ENCODE measurements at regions not wholly inside any gene's neighbourhood (a gene's known extent, or its start where the extent isn't known, plus 50 kb on each side); places are given as distances from the start of the nearest gene placed in this dataset.

- peaks cover 5% of the 10 kb centered on the region for H3K36me3 Mint-ChIP-seq (ENCODE audit: insufficient read depth, unreplicated experiment)
- intact Hi-C loops (cut with micrococcal nuclease; ENCODE audit: unreplicated experiment): loop anchor here (5.0 kb wide), 1 partner anchor 46 kb away; no protein-coding TSS in a partner anchor
- H3K27me3 Mint-ChIP-seq (ENCODE audit: unreplicated experiment): no peaks in the 10 kb centered on the region
- H3K4me3 Mint-ChIP-seq (ENCODE audit: low read depth, unreplicated experiment): peak overlapping the region; percentile 21
- DNase-seq: no peak
- peaks cover 20% of the 10 kb centered on the region for H3K4me1 Mint-ChIP-seq (ENCODE audit: low read depth, unreplicated experiment)
- no peak overlapping the region for H3K27ac Mint-ChIP-seq (ENCODE audit: unreplicated experiment)
- BruUV-seq (replicated peaks): no TSS peak
- TF ChIP-seq, protein P1, sequence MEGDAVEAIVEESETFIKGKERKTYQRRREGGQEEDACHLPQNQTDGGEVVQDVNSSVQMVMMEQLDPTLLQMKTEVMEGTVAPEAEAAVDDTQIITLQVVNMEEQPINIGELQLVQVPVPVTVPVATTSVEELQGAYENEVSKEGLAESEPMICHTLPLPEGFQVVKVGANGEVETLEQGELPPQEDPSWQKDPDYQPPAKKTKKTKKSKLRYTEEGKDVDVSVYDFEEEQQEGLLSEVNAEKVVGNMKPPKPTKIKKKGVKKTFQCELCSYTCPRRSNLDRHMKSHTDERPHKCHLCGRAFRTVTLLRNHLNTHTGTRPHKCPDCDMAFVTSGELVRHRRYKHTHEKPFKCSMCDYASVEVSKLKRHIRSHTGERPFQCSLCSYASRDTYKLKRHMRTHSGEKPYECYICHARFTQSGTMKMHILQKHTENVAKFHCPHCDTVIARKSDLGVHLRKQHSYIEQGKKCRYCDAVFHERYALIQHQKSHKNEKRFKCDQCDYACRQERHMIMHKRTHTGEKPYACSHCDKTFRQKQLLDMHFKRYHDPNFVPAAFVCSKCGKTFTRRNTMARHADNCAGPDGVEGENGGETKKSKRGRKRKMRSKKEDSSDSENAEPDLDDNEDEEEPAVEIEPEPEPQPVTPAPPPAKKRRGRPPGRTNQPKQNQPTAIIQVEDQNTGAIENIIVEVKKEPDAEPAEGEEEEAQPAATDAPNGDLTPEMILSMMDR (IDR thresholded peaks at IDR 0.05; ENCODE audit: unreplicated experiment): no peak
- CTCF ChIA-PET: no interaction called here
- no peaks in the 10 kb centered on the region for H3K9me3 Mint-ChIP-seq (ENCODE audit: low read depth, unreplicated experiment)
Observed at GRCh38 chr4:30901461-30902451, 181.6 kb downstream of the PCDH7 start.

DNA sequence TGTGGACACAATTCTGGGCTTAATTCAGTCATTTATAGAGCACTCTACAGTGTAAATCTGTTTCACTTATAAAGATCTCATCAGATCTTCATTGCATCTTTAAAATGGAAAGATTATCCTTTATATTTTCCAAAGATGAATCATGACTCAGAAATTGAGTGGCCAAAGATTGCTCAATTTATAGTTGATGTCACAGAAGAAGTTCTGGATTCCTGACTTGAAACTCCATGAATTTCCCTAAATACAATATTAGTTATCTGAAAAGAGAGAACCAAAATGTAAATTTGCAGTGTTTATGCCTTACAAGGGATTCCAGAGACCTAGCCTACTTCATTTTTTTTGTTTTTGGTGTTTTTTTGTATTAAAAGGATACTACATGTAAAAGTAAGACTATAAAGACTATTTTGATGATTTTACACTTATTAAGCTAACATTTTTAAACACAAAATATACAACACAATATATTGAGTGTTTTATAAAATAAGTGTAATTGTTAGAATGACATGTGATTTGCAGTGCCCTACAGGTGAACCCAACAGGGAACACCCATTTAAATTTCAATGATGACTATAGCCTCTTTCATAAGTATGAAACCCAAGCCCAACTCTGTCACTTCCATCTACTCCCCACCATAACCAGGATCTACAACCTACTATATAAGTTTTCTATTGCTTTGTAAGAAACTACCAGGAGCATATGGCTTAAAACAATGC, 183.5 kb downstream of the PCDH7 start:
- peaks cover 20% of the 10 kb centered on the region for H3K4me1 Mint-ChIP-seq (ENCODE audit: low read depth, unreplicated experiment)
- BruUV-seq (replicated peaks): no TSS peak
- H3K27ac Mint-ChIP-seq (ENCODE audit: unreplicated experiment): peak overlapping the region; percentile 81
- TF ChIP-seq, protein P1 (IDR thresholded peaks at IDR 0.05; ENCODE audit: unreplicated experiment): no peak
- peaks cover 5% of the 10 kb centered on the region for H3K36me3 Mint-ChIP-seq (ENCODE audit: insufficient read depth, unreplicated experiment)
- H3K27me3 Mint-ChIP-seq (ENCODE audit: unreplicated experiment): no peaks in the 10 kb centered on the region
- CTCF ChIA-PET: no interaction called here
- intact Hi-C loops (cut with micrococcal nuclease; ENCODE audit: unreplicated experiment): loop anchor here (5.0 kb wide), 1 partner anchor 44 kb away; no protein-coding TSS in a partner anchor
- no peak overlapping the region for H3K4me3 Mint-ChIP-seq (ENCODE audit: low read depth, unreplicated experiment)
- no peak for DNase-seq
- H3K9me3 Mint-ChIP-seq (ENCODE audit: low read depth, unreplicated experiment): no peaks in the 10 kb centered on the region

- Mint-ChIP-seq H3K9me3 (ENCODE audit: low read depth, unreplicated experiment) (no peaks in the 10 kb centered on the region), H3K4me3 (ENCODE audit: low read depth, unreplicated experiment) (peak overlapping the region; percentile 48), H3K36me3 (ENCODE audit: insufficient read depth, unreplicated experiment) (peaks cover 5% of the 10 kb centered on the region), H3K27me3 (ENCODE audit: unreplicated experiment) (no peaks in the 10 kb centered on the region), H3K27ac (ENCODE audit: unreplicated experiment) (peak overlapping the region; percentile 81), H3K4me1 (ENCODE audit: low read depth, unreplicated experiment) (peaks cover 20% of the 10 kb centered on the region)
- no peak for DNase-seq
- CTCF ChIA-PET: interaction anchor here (0.5 kb wide), 1 partner anchor 55 kb away, joined by 3 read pairs; no protein-coding TSS in a partner anchor
- TF ChIP-seq, protein P1 (IDR thresholded peaks at IDR 0.05; ENCODE audit: unreplicated experiment): no peak
- intact Hi-C loops (cut with micrococcal nuclease; ENCODE audit: unreplicated experiment): loop anchor here (5.0 kb wide), 1 partner anchor 43 kb away; no protein-coding TSS in a partner anchor
- no TSS peak for BruUV-seq (replicated peaks)
Observed at GRCh38 chr4:30904215-30904555, 184.0 kb downstream of the PCDH7 start.

DNA sequence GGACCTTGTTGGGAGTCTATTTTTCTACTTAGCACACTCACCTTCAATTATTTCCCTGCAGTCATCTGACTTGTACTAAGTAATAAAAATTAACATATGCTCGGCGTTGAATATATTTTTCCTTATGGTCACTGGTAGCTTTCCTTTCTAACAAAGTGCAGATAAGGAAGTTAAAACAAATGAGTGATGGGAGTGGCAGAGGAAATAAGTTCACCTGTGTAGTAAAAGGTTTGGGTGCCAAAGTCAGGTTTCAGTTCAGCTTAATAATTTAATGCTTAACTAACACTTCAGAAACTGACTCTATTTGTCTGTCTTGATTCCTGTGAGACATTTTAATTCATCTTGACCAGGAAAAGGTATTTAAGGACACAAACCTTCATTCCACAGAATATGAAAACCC, 184.4 kb downstream of the PCDH7 start:
- no peak for DNase-seq
- Mint-ChIP-seq H3K9me3 (ENCODE audit: low read depth, unreplicated experiment) (no peaks in the 10 kb centered on the region), H3K27me3 (ENCODE audit: unreplicated experiment) (no peaks in the 10 kb centered on the region), H3K36me3 (ENCODE audit: insufficient read depth, unreplicated experiment) (peaks cover 5% of the 10 kb centered on the region), H3K4me3 (ENCODE audit: low read depth, unreplicated experiment) (peak overlapping the region; percentile 48), H3K4me1 (ENCODE audit: low read depth, unreplicated experiment) (peaks cover 20% of the 10 kb centered on the region), H3K27ac (ENCODE audit: unreplicated experiment) (peak overlapping the region; percentile 81)
- CTCF ChIA-PET: interaction anchor here (0.5 to 0.7 kb wide), 2 partner anchors 54 to 178 kb away, joined by 3 to 6 read pairs; no protein-coding TSS in a partner anchor
- intact Hi-C loops (cut with micrococcal nuclease; ENCODE audit: unreplicated experiment): loop anchor here (5.0 kb wide), 1 partner anchor 43 kb away; no protein-coding TSS in a partner anchor
- TF ChIP-seq, protein P1 (IDR thresholded peaks at IDR 0.05; ENCODE audit: unreplicated experiment): no peak
- no TSS peak for BruUV-seq (replicated peaks)

Data from Calu3 (cell line).